OCI-LY3 (cell line): ENCODE measurements at regions not wholly inside any gene's neighbourhood (a gene's known extent, or its start where the extent isn't known, plus 50 kb on each side); places are given as distances from the start of the nearest gene placed in this dataset.

Experiments used
- H2AFZ ChIP-seq: fragments of 200-600, 300-600 bp; shearing (Covaris generic); 2 replicates; pipeline ENCODE4 v1.6.0; 2014; ENCODE audit warnings: antibody characterized with exemption, low read depth, low read length
- H3K27ac ChIP-seq: fragments of 200-600, 300-600 bp; sonication (generic); 2 replicates; pipeline ENCODE4 v1.5.1; 2014; ENCODE audit warnings: mild to moderate bottlenecking, low read length, moderate library complexity, mixed read lengths
- H3K27me3 ChIP-seq: fragments of 200-600, 300-600 bp; sonication (generic); 2 replicates; pipeline ENCODE4 v1.6.1; 2014; ENCODE audit warnings: low read depth, low read length, mixed read lengths
- H3K36me3 ChIP-seq: fragments of 200-600, 300-600 bp; sonication (generic); replicated peaks from 2 replicates; pipeline ENCODE3; 2014; ENCODE audit warnings: low read depth, low read length, mixed read lengths
- H3K4me1 ChIP-seq: fragments of 300-600, 200-600 bp; sonication (generic); 2 replicates; pipeline ENCODE4 v1.6.1; 2014; ENCODE audit warnings: low read length, mixed read lengths
- H3K4me2 ChIP-seq: fragments of 200-600, 300-600 bp; sonication (generic); 2 replicates; pipeline ENCODE4 v1.6.1; 2014; ENCODE audit warnings: low read length, mixed read lengths
- H3K4me3 ChIP-seq: fragments of 300-600, 200-600 bp; sonication (generic); 2 replicates; pipeline ENCODE4 v1.5.1; 2014; ENCODE audit warnings: antibody characterized with exemption, mild to moderate bottlenecking, low read length, moderate library complexity
- H3K79me2 ChIP-seq: fragments of 300-600, 200-600 bp; shearing (Covaris generic); 2 replicates; pipeline ENCODE4 v1.6.1; 2014; ENCODE audit warnings: mild to moderate bottlenecking, low read length, mixed read lengths
- H3K9ac ChIP-seq: fragments of 300-600, 200-600 bp; shearing (Covaris generic); 2 replicates; pipeline ENCODE4 v1.6.0; 2014; ENCODE audit warnings: mild to moderate bottlenecking, low read length, moderate library complexity
- H3K9me3 ChIP-seq: fragments of 200-600, 300-600 bp; shearing (Covaris generic); 2 replicates; pipeline ENCODE4 v1.6.1; 2014; ENCODE audit warnings: low read length, mixed read lengths; ENCODE audit not compliant: insufficient read depth
- H4K20me1 ChIP-seq: fragments of 200-600, 300-600 bp; sonication (generic); 2 replicates; pipeline ENCODE4 v1.6.1; 2016; ENCODE audit warnings: low read length, mixed read lengths; ENCODE audit not compliant: insufficient read depth
- EZH2phosphoT487 ChIP-seq: fragments of 200-600 bp; shearing (Covaris generic); IDR thresholded peaks from 2 replicates; pipeline ENCODE4 v1.6.1; 2018; ENCODE audit warnings: antibody characterized with exemption, mixed run types, low read depth
- TF ChIP-seq, protein P1 (sequence below): fragments of 200-600, 300-600 bp; sonication (generic); IDR thresholded peaks from 2 replicates; pipeline ENCODE4 v1.5.1; 2014; ENCODE audit warnings: antibody characterized with exemption, low read length, low read depth

DNA sequence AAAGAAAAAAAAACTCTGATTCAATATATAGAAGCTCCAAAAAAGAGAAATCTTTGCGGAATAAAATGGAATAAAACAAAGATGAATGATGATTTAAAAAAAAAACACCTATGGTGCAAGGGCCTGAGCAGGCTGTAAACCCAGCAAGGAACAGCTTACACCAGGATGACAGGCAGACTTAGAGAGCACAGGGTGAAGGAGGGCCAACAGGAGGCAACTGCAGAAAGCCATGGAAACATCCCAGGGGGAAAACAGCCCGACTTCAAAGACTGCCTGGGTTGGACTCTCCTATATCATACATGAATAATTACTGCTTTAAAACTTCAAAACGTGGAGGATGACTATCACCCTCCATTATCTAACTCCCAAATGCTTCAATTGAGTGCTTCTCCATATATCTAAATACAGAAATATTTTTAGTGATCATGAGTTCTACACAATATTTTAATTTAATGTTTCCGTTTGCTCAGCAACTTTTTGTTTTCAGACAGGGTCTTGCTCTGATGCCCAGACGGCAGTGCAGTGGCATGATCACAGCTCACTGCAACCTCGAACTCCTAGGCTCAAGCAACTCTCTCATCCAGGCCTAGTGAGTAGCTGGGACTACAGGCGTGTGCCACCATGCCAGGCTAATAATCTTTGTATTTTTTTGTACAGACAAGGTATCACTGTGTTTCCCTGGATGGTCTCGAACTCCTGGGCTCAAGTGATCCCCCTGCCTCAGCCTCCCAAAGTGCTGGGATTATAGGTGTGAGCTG is 456.2 kb downstream of the TBL1XR1 start:
- Histone ChIP-seq H3K27ac (no peak overlapping the region), H2AFZ (no peak overlapping the region), H3K27me3 (no peaks in the 10 kb centered on the region), H3K4me3 (no peak overlapping the region), H3K4me1 (no peaks in the 10 kb centered on the region), H3K9me3 (no peaks in the 10 kb centered on the region), H3K79me2 (no peaks in the 10 kb centered on the region), H3K36me3 (no peaks in the 10 kb centered on the region), H3K9ac (no peak overlapping the region), H3K4me2 (no peak overlapping the region), H4K20me1 (no peaks in the 10 kb centered on the region)
- TF ChIP-seq, protein P1, sequence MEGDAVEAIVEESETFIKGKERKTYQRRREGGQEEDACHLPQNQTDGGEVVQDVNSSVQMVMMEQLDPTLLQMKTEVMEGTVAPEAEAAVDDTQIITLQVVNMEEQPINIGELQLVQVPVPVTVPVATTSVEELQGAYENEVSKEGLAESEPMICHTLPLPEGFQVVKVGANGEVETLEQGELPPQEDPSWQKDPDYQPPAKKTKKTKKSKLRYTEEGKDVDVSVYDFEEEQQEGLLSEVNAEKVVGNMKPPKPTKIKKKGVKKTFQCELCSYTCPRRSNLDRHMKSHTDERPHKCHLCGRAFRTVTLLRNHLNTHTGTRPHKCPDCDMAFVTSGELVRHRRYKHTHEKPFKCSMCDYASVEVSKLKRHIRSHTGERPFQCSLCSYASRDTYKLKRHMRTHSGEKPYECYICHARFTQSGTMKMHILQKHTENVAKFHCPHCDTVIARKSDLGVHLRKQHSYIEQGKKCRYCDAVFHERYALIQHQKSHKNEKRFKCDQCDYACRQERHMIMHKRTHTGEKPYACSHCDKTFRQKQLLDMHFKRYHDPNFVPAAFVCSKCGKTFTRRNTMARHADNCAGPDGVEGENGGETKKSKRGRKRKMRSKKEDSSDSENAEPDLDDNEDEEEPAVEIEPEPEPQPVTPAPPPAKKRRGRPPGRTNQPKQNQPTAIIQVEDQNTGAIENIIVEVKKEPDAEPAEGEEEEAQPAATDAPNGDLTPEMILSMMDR = no peak
- TF ChIP-seq EZH2phosphoT487 = no peak

DNA sequence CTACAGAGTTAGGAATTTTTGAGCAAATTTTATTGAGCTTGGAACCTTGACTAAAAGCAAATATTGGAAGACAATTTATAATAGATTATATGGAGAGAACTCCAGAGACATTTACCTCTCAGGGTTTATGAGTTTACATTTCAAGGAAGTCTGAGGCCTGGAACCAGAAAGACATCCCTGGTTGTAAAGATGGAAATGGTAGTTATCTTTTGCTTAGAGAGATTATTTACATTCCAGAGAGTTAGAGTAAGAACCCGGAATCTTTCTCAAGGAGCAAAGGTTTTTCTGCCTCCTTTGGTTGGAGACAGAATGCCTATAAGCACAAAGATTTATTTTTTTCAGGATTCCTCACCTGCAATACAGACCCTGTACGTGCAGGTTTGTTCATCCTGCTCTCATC is 458.1 kb downstream of the TBL1XR1 start:
- no peaks in the 10 kb centered on the region for H3K9me3 ChIP-seq
- no peaks in the 10 kb centered on the region for H3K4me1 ChIP-seq
- H3K79me2 ChIP-seq = no peaks in the 10 kb centered on the region
- no peaks in the 10 kb centered on the region for H4K20me1 ChIP-seq
- H2AFZ ChIP-seq = no peak overlapping the region
- H3K27me3 ChIP-seq = no peaks in the 10 kb centered on the region
- H3K4me3 ChIP-seq = no peak overlapping the region
- H3K4me2 ChIP-seq = no peak overlapping the region
- H3K36me3 ChIP-seq = no peaks in the 10 kb centered on the region
- no peak overlapping the region for H3K27ac ChIP-seq
- no peak for TF ChIP-seq EZH2phosphoT487
- TF ChIP-seq, protein P1 = no peak
- H3K9ac ChIP-seq = no peak overlapping the region

DNA sequence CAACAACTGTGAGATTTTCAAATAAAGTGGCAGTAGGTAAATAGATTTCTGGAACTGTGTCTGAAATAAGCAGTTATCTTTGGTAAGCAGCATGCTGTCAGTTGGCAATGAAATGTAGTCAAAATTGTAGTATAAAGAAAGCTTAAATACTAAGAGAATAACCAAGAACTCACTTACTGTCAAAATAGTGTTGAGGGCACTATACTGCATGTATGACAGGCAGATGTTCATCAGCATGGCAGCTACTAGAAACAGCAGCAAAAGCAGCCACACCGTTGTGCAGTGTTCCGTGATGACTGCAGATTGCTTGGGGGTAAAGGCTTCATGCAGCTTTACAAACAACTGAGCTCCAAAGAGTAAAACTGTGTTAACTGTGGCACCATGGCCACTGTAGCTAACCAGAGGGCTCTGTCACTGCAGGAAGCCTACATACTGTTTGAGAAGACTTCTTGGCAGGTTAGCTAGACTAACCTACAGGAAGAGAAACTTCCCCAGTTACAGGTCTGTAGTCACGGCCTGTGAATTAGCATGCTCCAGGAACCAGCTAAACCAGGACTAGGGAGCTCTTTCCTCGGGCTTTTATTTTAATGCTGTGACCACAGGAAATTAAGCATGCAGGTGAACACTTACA is 459.7 kb downstream of the TBL1XR1 start:
- no peaks in the 10 kb centered on the region for H3K4me1 ChIP-seq
- H3K9ac ChIP-seq = no peak overlapping the region
- no peak overlapping the region for H2AFZ ChIP-seq
- no peaks in the 10 kb centered on the region for H3K79me2 ChIP-seq
- H3K4me3 ChIP-seq = no peak overlapping the region
- H3K27me3 ChIP-seq = no peaks in the 10 kb centered on the region
- TF ChIP-seq EZH2phosphoT487 = no peak
- TF ChIP-seq, protein P1 = no peak
- H4K20me1 ChIP-seq = no peaks in the 10 kb centered on the region
- no peaks in the 10 kb centered on the region for H3K36me3 ChIP-seq
- no peak overlapping the region for H3K4me2 ChIP-seq
- no peaks in the 10 kb centered on the region for H3K9me3 ChIP-seq
- no peak overlapping the region for H3K27ac ChIP-seq

DNA sequence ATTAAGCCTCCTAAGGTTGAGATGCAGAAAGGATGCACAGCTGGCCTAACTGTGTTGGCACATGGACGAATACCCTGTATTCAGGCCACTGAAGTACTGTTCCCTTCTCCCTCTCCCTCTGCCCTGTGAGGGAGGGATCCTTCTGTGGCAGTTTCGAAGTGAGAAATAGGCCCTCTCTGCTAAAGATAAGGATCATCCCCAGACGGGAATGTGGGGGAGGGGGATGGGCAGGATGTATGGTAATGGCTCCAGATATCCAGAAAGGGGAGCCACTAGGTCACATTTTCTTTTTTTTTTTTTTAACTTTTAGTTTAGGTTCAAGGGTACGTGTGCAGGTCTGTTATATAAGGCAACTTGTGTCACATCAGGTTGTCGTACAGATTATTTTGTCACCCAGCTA is 463.1 kb downstream of the TBL1XR1 start:
- Histone ChIP-seq H3K9me3 (no peaks in the 10 kb centered on the region), H3K36me3 (no peaks in the 10 kb centered on the region), H3K4me2 (no peak overlapping the region), H3K79me2 (no peaks in the 10 kb centered on the region), H3K27ac (no peak overlapping the region), H2AFZ (no peak overlapping the region), H3K27me3 (no peaks in the 10 kb centered on the region), H3K4me1 (no peaks in the 10 kb centered on the region), H4K20me1 (no peaks in the 10 kb centered on the region), H3K9ac (no peak overlapping the region), H3K4me3 (no peak overlapping the region)
- TF ChIP-seq EZH2phosphoT487 = no peak
- TF ChIP-seq, protein P1 = no peak
